ENCODE measurements at regions not wholly inside any gene's neighbourhood (a gene's known extent, or its start where the extent isn't known, plus 50 kb on each side); places are given as distances from the start of the nearest gene placed in this dataset.

- H3K4me1 ChIP-seq (ENCODE audit: control insufficient read depth in 1 of 2, low read depth in 2 of 2): no peaks in the 10 kb centered on the region
- no peak for DNase-seq (ENCODE audit: low spot score)
- TF ChIP-seq CTCF (IDR thresholded peaks at IDR 0.05): no peak
- H3K4me3 ChIP-seq: no peak overlapping the region
- peaks cover 3% of the 10 kb centered on the region for H3K9me3 ChIP-seq
- H3K27me3 ChIP-seq (replicated peaks; ENCODE audit: insufficient read depth): no peaks in the 10 kb centered on the region
- no peaks in the 10 kb centered on the region for H3K36me3 ChIP-seq
- H3K27ac ChIP-seq: no peak overlapping the region
- ATAC-seq (ENCODE audit: insufficient number of reproducible peaks, low FRiP score, low read depth): no peak
Measured at GRCh38 chr1:42075179-42075578, 78.0 kb upstream of the GUCA2B start.

- Histone ChIP-seq H3K9me3 (no peaks in the 10 kb centered on the region), H3K27ac (no peak overlapping the region), H3K36me3 (no peaks in the 10 kb centered on the region), H3K4me3 (no peak overlapping the region), H3K27me3 (replicated peaks; ENCODE audit: insufficient read depth) (no peaks in the 10 kb centered on the region), H3K4me1 (ENCODE audit: control insufficient read depth in 1 of 2, low read depth in 2 of 2) (no peaks in the 10 kb centered on the region)
- TF ChIP-seq CTCF (IDR thresholded peaks at IDR 0.05): no peak
- DNase-seq (ENCODE audit: low spot score) (no peak), ATAC-seq (ENCODE audit: insufficient number of reproducible peaks, low FRiP score, low read depth) (no peak)
Measured at GRCh38 chr1:42070996-42071395, 82.2 kb upstream of the GUCA2B start.

GRCh38 chr1:42057800-42058199 is 95.4 kb upstream of the GUCA2B start:
- Histone ChIP-seq H3K27me3 (replicated peaks; ENCODE audit: insufficient read depth) (no peaks in the 10 kb centered on the region), H3K4me1 (ENCODE audit: control insufficient read depth in 1 of 2, low read depth in 2 of 2) (no peaks in the 10 kb centered on the region), H3K4me3 (no peak overlapping the region), H3K9me3 (peaks cover 5% of the 10 kb centered on the region), H3K27ac (no peak overlapping the region), H3K36me3 (no peaks in the 10 kb centered on the region)
- no peak for TF ChIP-seq CTCF (IDR thresholded peaks at IDR 0.05)
- DNase-seq (ENCODE audit: low spot score) (no peak), ATAC-seq (ENCODE audit: insufficient number of reproducible peaks, low FRiP score, low read depth) (no peak)

- no peak for DNase-seq (ENCODE audit: low spot score)
- Histone ChIP-seq H3K27me3 (replicated peaks; ENCODE audit: insufficient read depth) (no peaks in the 10 kb centered on the region), H3K4me1 (ENCODE audit: control insufficient read depth in 1 of 2, low read depth in 2 of 2) (peaks cover 0 to 7% of the 10 kb centered on the region in 2 donors), H3K36me3 (no peaks in the 10 kb centered on the region), H3K9me3 (peaks cover 5% of the 10 kb centered on the region), H3K27ac (no peak overlapping the region), H3K4me3 (no peak overlapping the region)
- TF ChIP-seq CTCF (IDR thresholded peaks at IDR 0.05): no peak
- ATAC-seq (ENCODE audit: insufficient number of reproducible peaks, low FRiP score, low read depth): no peak
Measured at GRCh38 chr1:42056460-42056859, 96.8 kb upstream of the GUCA2B start.

GRCh38 chr1:42055061-42055460 is 98.1 kb upstream of the GUCA2B start:
- Histone ChIP-seq H3K9me3 (peaks cover 5% of the 10 kb centered on the region), H3K4me1 (ENCODE audit: control insufficient read depth in 1 of 2, low read depth in 2 of 2) (peaks cover 0 to 7% of the 10 kb centered on the region in 2 donors), H3K4me3 (no peak overlapping the region), H3K36me3 (no peaks in the 10 kb centered on the region), H3K27me3 (replicated peaks; ENCODE audit: insufficient read depth) (no peaks in the 10 kb centered on the region), H3K27ac (no peak overlapping the region)
- ATAC-seq (ENCODE audit: insufficient number of reproducible peaks, low FRiP score, low read depth) (no peak), DNase-seq (ENCODE audit: low spot score) (no peak)
- TF ChIP-seq CTCF (IDR thresholded peaks at IDR 0.05): no peak
